A172 (cell line): ENCODE measurements at regions not wholly inside any gene's neighbourhood (a gene's known extent, or its start where the extent isn't known, plus 50 kb on each side); places are given as distances from the start of the nearest gene placed in this dataset.

Experiments used
- DNase-seq: peaks from one replicate; pipeline ENCODE4 v3.0.0-alpha.2; 2015; ENCODE audit warnings: low spot score

DNA sequence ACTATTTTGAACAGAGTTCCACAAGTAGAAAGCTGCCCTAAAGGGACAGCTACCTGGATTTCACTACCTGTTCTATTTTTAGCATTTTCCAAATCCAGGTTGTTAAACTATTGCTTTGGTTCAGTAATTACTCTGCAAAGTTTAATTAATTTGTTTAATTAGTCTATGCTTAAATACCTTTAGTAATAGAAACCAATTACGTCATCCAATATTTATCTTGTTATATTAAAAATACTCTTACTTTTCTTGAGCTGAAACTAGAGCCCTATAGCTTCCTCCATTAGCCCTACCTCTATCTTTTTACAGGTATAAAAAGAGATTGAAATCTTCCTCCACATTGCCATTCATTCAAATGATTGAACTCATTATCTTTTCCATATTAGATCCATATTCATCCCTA, 514.6 kb downstream of the DSC3 start:
- DNase-seq, result no peak

DNA sequence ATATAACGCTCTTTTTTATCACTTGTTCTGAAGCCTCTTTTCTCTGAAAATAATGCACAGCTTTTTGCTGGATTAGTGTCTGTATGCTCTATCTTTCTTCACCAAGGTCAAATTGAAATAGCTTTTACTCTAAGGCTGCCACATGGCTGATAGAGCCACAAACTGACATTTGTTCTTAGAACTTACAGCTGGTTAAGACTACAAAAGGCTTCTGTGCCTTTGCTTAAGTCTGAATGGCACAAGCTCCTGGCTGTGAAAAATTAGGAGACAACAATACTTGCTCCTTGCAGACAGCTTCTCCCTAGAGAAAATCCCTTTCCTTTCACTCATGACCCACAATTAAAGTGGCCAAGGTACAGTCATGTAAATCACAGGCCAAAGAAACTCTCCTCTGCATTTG, 515.3 kb downstream of the DSC3 start:
- no peak for DNase-seq

DNA sequence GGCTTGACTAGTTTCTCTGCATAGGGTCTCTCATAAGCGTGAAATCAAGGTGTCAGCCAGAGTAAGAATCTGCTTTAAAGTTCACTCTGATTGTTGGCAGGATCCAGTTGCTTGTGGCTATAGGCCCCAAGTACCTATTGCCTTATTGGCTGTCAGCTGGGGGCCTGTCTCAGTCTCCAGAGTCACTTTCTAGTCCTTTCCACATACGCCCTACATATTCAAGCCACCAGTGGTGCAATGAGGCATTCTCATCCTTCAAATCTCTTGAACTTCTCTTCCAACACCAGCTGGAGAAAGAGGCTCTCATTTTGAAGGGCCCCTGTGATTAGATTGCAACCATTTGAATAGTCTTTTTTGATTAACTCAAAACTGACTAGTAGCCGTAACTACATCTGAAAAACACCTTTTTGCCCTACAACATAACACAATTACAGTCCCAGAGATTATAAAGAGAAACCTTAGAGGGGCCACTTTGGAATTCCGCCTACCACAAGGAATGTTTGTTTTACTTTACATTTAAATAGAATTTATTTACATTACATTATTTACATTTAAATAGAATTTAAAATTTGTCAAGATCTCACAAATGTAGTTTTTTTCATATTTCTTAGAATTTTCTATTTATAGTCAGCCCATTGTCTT, 520.1 kb downstream of the DSC3 start:
- DNase-seq, result no peak

DNA sequence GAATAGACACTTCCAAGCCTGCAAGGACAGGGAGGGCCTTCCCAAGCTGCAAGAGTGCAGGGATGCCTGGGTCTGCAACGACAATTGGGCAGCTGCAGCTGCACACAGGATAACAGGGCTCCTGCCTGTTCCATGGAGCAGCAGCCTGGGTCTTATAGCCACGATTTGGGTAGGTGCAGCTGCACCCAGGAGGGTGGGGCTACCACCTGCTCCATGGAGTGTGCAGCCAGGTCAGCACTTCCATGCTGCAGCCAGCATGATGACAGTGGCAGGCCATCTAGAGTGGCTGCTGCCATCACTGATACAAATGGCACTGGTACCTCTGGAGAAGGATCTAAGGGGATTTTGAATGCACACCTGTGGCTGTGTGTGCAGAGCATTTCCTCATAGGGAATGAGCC, 528.5 kb downstream of the DSC3 start:
- no peak for DNase-seq

DNA sequence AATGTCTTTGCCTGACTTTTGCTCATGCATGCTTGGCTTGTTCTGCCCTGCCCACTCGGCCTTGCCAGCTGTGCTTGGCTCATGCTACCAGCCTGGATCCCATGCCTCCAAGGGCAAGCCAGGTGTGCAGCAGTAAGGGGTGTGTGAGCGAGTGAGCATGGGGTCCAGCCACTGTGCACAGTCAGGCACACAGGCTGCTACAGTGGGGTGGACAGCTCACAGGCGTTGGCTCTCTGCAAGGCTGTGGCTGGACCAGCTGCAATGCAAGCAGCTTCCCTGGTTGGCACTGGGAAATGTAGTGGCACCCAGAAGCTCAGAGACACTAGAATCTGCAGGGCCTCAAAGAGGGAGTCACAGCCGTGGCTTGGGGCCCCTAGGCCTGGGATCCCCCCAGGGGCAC, 529.7 kb downstream of the DSC3 start:
- DNase-seq, result no peak

DNA sequence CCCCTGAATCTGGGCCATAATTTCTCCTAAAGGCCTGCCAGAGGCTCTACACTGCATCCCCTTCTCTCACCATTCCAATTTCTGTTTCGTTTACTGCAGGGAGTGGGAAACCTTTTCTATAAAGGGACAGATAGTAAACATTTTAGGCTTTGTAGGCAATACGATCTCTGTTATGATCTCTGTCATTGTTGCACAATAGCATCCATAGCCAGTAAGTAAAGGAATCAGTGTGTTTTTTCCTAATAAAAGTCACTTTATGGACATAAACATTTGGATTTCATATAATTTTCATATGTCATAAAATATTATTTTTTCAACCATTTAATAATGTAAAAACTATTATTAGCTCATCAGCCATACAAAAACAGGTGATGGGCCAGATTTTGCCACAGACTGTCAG, 531.7 kb downstream of the DSC3 start:
- no peak for DNase-seq

DNA sequence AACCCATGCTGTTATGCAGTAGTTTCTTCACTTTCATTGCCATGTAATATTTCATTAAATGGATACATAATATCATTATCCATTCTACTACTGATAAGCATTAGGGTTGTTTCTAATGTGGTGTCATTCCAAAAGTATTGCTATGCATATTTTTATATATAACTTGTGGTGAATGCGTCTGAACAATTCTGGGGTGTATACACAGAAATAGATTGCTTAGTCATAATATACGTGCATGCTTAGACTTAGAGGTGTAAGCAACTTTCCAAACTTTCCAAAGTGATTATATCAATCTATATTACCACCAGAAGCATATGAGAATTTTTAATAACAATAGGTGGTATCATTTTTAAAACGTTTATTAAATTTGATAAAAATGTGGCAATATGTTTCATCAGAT, 540.9 kb downstream of the DSC3 start:
- DNase-seq, result no peak

DNA sequence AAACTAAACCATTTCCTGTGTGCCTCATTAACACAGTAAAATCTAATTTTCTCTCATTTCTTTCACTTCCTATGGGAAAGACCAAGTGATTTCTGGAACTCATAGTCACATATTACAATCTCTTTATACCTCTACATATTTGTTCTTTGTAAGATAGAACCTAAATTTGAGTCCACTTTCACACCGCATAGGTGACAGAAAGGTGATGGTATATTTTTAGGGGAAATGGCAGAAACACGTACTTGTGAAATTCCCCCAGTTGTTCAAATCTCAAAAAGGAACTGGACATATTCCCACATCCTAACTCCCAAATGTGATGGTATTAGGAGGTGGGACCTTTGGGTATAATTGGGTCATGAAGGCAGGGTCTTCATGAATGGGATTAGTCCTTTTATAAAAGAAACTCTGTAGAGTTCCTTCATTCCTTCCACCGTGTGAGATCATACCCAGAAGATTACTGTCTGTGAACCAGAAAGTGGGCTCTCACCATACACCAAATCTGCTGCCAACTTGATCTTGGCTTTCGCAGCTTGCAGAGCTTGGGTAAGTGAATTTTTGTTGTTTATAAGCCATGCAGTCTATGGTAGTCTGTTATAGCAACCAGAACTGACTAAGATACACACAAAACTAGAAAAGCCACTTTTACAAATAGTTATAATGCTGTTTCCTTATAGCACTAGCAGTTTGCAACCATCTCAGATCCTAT, 542.1 kb downstream of the DSC3 start:
- no peak for DNase-seq

DNA sequence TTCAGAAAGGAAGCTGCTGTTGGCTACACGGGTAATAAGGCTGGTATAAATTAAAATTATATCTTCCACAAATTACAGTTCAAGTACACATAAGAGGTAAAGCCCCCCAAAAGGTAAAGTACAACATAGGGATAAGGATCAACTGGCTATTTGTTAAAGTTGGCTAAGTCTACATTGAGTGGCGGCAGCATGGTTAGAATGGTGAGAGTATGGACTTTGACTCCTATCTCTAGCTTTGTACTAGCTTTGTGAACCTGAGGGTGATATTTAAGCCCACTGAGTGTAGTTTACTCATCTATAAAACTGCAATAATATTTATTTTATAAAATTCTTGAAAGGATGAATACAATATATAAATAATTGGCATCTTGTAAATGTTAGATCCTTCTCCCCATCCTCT, 542.8 kb downstream of the DSC3 start:
- DNase-seq, result no peak

DNA sequence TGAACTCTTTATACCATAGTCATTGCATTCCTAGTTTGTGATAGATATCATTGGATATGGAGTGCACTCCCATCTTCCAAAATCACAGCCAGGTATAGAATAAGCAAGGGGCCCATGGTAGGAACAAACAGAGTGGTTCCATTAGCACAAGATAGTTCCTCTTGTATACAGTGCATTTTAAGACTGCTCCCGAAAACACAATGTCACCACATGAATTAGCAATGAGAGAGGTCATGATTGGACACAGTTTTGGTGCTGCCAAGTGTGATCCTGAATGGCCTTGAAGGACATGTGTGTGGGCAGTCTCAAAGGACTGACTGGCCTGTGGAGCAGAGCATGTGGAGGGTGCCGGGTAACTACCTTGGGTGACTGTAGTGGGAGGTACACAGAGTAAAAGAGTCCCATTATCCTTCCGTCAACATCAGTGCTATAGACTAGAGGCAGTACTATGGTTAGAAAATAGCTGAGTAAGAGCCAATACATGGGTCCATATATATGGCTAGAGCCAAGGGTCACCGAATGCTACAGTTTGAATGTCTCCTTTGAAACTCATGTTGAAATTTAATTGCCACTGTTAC, 549.9 kb downstream of the DSC3 start:
- DNase-seq, result no peak

DNA sequence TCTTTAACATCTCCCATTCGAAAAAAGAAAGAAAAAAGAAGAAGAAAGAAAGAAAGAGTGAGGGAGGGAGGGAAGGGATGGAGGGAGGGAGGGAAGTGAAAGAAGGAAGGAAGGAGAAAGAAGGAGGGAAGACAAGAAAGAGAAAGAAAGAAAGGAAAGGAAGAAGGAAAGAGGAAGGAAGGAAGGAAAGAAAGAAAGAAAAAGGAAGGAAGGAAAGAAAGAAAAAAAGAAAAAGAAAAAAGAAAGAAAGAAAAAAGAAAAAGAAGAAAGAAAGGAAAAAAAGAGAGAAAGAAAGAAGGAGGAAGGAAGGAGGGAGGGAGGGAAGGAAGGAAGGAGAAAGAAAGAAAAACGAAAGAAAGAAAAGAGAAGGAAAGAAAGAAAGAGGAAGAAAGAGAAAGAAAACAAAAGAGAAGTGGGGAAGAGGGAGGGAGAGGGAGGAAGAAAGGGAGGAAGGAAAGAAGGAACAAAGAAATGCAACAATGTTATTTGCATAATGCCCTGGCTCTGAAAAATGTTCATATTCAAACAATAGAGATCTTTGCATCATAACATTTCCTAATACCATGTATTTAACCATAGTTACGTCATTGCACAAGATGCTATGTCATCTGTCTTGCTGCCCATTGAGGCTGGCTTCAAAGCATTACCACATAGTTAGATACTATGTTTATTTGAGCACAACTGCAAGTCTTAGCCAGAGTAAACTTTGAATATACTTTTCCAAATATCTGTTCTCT, 550.6 kb downstream of the DSC3 start:
- DNase-seq, result no peak

DNA sequence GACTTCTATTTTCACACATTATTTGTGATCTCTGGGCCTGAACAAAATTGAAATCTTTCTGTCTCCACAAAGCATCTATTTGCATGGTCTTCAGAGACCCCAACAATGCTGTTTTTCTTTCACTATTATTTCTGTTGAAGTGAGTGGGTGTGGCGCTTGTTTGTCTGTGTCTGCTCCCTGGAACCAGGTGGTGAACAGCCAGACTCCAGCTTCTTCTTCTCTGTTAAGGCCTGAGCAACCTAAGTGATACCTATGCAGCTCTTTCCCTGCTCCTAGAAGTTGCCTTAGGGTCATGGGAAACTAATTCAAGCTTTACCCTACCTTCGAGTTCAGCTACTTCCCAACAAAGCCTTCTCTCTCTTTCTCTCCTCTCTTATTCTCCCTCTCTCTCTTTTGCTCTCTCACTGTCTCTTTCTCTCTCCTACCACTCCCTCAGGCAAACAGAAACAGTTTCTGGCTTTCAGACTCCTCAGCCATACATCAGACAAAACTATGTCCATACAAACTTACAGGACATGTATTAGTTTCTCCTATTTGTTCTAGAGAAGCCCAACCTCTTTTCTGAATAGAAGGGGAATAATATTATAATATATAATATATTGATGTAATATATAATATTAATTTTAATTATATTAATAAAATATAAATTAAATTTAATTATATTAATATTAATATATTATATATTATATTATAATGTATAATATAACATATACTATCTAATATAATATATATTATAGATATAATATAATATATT, 552.5 kb downstream of the DSC3 start:
- no peak for DNase-seq

DNA sequence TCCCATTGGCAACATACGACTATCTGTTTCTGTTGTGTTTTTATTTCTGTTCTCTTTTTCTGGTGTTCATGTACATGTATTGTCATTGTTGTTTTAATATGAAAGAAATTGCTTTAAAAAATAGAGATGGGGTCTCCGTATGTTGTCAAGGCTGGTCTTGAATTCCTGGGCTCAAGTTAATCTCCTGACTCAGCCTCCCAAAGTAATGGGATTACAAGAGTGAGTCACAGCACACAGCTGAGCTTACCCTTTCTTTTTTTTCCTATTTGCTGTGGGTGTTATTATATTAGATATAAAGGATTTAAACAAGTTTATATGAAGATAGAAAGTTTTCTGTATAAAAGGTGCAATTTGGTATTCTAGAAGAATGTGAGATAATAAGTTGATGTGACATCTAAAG, 554.6 kb downstream of the DSC3 start:
- no peak for DNase-seq

DNA sequence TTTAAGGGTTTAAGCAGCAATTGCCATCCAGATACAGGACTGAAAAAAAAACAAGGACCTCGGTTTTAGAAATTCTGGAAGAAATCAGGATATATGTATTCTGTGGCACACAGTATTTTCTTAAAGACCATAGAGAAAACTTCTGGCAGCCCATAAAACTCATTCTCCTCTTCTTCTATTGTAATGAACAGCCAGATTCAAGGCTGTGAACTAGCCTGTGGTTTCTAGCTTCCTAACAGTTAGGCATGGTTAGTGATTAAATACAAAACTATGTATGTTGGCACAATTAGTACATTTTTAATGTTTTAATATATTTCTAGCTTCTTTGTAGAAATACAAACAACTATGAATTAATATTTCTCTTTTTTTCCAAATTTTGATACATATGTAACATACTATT, 555.7 kb downstream of the DSC3 start:
- DNase-seq, result peak; percentile 5

DNA sequence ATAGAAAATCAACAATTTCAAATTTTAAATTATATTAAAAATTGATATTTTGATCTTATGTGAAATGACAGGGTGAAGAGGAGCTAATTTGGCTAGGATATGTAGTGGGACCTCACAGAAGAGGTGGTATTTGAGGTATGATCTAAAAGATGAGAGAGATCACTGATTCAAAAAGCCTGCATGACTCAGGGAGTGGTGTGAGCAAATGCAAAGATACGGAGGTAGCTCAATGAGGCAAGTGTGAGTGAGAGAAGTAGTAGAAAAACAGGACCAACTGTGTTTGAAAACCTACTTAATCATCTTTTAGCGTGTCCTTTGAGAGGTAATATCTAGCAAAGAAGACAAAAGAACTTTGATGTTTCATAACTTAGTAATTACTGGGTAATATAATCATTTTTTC, 557.5 kb downstream of the DSC3 start:
- no peak for DNase-seq

DNA sequence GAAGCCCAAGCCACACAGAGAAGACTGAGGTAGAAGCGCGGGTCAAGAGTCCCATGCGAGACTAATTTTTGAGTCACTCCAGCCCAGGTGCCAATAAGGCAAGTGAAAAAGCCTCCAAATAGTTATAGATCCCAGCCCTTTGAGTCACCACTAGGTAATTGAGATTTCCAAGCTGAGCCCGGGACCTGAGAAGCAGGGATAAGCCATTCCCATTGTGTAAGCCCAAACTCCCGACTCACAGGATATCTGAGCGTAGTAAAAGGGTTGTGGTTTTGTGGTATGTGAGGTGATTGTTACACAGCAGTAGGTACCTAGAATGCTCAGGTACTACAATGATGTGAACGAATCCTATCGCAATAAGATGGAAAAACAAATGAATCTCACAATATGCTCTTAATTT, 560.7 kb downstream of the DSC3 start:
- DNase-seq, result no peak

DNA sequence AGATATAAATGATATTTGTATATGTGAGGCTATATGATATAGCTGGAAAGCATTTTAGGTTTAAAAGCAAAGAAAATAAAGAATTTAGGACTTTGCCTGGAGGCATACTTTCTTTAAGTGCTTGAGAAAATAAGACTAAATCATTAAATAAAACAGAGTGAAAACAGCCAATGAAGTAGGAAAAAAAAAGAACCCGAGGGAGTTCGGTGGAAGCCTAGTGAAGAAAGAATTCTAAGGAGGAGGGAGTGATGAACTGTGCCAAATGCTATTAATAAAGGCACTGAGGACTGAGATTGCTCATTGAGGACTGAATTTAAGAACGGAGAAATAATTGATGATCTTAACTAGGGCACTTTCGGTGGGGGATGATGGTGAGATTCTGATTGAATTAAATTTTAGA, 573.5 kb downstream of the DSC3 start:
- no peak for DNase-seq

DNA sequence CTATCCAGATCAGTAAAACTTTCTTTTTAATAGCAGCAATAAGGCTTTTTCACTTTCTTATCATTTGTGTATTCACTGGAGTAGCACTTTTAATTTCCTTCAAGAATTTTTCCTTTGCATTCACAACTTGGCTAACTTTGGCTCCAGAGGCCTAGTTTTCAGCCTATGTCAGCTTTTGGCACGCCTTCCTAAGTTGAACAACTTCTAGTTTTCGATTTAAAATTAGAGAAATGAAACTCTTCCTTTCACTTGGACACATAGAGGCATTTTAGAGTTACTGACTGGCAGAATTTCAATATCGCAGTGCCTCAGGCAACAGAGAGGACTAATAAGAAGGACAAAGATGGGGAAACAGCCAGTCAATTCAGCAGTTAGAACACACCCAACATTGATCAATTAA, 577.4 kb downstream of the DSC3 start:
- no peak for DNase-seq

DNA sequence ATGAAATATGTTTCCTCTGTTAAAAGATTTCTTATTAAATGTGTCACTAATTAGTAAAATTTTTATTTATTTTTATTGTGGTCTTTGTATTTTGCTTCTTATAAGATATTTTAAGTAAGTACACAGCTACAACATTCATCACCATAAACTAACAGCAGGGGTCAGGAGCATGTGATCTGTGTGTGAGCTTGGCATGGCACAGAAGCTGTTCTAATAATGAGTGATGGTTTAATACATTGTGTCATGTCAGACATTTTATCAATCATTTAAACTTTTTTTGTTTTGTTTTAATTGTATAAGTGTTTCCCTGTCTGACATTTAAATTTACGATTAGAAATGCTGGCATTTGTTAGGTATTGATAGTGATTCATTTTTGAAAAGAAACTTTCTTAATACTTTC, 585.4 kb downstream of the DSC3 start:
- DNase-seq, result no peak

DNA sequence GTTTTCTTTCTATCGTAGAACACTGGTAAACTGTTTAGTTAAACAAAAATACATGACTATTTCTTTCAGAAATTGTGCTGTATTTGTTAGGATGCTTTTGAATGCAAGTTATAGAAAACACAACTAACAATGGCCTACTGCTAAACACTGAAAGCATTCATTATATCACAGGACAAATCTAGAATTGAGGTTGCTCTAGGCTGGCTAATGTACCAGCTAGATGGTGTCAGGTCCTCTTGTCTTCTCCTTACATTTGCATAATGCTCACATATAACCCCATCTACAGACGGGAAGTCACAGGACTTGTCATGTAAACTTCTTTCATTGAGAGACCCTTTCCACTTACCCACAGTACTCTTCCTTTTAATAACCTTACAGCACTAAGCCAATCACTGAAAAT, 586.8 kb downstream of the DSC3 start:
- no peak for DNase-seq

DNA sequence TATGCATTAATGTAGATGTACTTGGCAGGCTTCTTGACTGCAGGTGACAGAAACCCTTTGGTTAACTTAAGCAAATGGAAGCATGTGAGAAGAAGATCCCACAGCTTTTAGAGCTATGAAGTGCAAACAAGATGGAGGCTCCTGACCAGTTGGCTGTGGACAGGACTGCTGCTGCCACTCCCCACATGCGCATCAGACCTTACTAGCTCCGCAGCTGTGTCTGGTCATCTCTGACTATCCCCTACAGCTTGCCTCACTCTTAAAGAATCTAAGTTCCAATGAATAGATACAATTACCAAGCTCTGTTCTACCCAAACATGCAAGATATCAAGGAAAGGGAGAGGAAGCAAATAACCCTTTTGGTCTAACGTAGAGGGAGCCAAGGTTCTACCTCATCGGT, 587.6 kb downstream of the DSC3 start:
- DNase-seq, result no peak

DNA sequence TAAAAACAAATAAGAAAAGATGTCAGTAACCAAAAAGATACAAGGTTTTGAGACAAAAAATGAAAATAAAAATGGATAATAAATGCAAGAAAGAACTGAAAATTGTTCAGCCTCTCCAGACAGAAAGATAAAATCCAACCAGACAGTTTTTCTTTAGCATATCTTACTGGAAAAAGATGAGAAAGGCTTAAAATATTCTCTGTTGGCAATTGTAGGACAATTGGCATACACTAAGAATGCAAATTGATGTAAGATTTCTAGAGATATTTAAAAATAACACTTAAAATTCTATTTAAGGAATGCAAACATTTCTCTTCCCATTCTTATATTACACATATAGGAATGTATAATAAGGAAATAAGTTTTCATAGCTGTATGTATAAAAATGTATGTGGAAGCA, 590.6 kb downstream of the DSC3 start:
- no peak for DNase-seq
